Keratinocyte (primary cell): ENCODE measurements at regions not wholly inside any gene's neighbourhood (a gene's known extent, or its start where the extent isn't known, plus 50 kb on each side); places are given as distances from the start of the nearest gene placed in this dataset.

ENCODE experiments used
- DNase-seq: peaks from one replicate; pipeline ENCODE4 v3.0.0-alpha.2; 2011; ENCODE audit warnings: low read depth, missing footprints, low spot score
- FAIRE-seq: peaks from 2 replicates; lab custom pipeline; 2011; peaks lifted over from hg19 to GRCh38; lab: Jason Lieb, UNC
- H2AFZ ChIP-seq: 2 replicates; pipeline ENCODE4 v1.6.0; 2012; ENCODE audit warnings: low read length, control low read depth, inconsistent platforms; ENCODE audit not compliant: control insufficient read depth
- H3K27ac ChIP-seq: 2 replicates; pipeline ENCODE4 v1.5.1; 2011; ENCODE audit warnings: low read length; ENCODE audit not compliant: control insufficient read depth, insufficient read depth
- H3K27me3 ChIP-seq: 3 replicates; pipeline ENCODE4 v1.6.0; 2011; ENCODE audit warnings: low read length; ENCODE audit not compliant: control insufficient read depth, insufficient read depth; ENCODE audit errors: extremely low read depth
- H3K36me3 ChIP-seq, 2 experiments: 2 replicates in 1 of 2; 3 replicates in 1 of 2; pipeline ENCODE4 v1.5.1; 2011; ENCODE audit warnings: low read length in 2 of 2, mild to moderate bottlenecking in 1 of 2; ENCODE audit not compliant: control insufficient read depth in 2 of 2, insufficient read depth in 2 of 2; ENCODE audit errors: extremely low read depth in 1 of 2
- H3K4me1 ChIP-seq: 3 replicates; pipeline ENCODE4 v1.5.1; 2011; ENCODE audit warnings: low read length; ENCODE audit not compliant: control insufficient read depth, insufficient read depth; ENCODE audit errors: extremely low read depth
- H3K4me2 ChIP-seq: 3 replicates; pipeline ENCODE4 v1.6.0; 2011; ENCODE audit warnings: low read depth, low read length; ENCODE audit not compliant: control insufficient read depth, insufficient read depth; ENCODE audit errors: extremely low read depth
- H3K4me3 ChIP-seq, 3 experiments: fragments of 200-600 bp in 1 of 3; sonication (generic) in 1 of 3; 2 replicates in 2 of 3; 3 replicates in 1 of 3; pipeline ENCODE4 v1.5.1; 2011 to 2016; ENCODE audit warnings: low read length in 3 of 3, mild to moderate bottlenecking in 3 of 3, control low read depth in 2 of 3, inconsistent platforms in 1 of 3, low read depth in 1 of 3, mixed read lengths in 1 of 3, mixed run types in 1 of 3, moderate library complexity in 1 of 3; ENCODE audit not compliant: control insufficient read depth in 2 of 3, insufficient read depth in 2 of 3; ENCODE audit errors: extremely low read depth in 1 of 3
- H3K79me2 ChIP-seq: 2 replicates; pipeline ENCODE4 v1.6.0; 2012; ENCODE audit warnings: low read length; ENCODE audit not compliant: control insufficient read depth, insufficient read depth
- H3K9ac ChIP-seq: 3 replicates; pipeline ENCODE4 v1.6.0; 2011; ENCODE audit warnings: low read length; ENCODE audit not compliant: control insufficient read depth, insufficient read depth; ENCODE audit errors: extremely low read depth
- H3K9me1 ChIP-seq: 3 replicates; pipeline ENCODE4 v1.6.0; 2011; ENCODE audit warnings: low read length; ENCODE audit not compliant: control insufficient read depth, insufficient read depth; ENCODE audit errors: extremely low read depth
- H3K9me3 ChIP-seq: 2 replicates; pipeline ENCODE4 v1.5.1; 2012; ENCODE audit warnings: low read depth, low read length; ENCODE audit not compliant: control insufficient read depth
- H4K20me1 ChIP-seq: 3 replicates; pipeline ENCODE4 v1.6.0; 2011; ENCODE audit warnings: low read length; ENCODE audit not compliant: control insufficient read depth, insufficient read depth; ENCODE audit errors: extremely low read depth
- EZH2 ChIP-seq: IDR thresholded peaks from one replicate; pipeline ENCODE4 v1.6.1; 2012; ENCODE audit warnings: inconsistent platforms, mild to moderate bottlenecking, low read length, moderate library complexity
- dilution Hi-C: fragments of 300-500 bp; cut with MboI; formaldehyde crosslinking; loops from one replicate; pipeline ENCODE4 v1.7.0; 2020; ENCODE audit warnings: low sequenced_read_pairs; ENCODE audit not compliant: extremely low pct_ligation_motif_present
- TF ChIP-seq, protein P1 (sequence below), 3 experiments: IDR thresholded peaks in 1 of 3; conservative IDR thresholded peaks in 1 of 3; optimal IDR thresholded peaks in 1 of 3; 2 replicates in 2 of 3; 3 replicates in 1 of 3; pipeline versions ENCODE3 to v1.5.1; 2011; ENCODE audit warnings: low read length in 3 of 3, mild to moderate bottlenecking in 3 of 3, moderate library complexity in 2 of 3, control low read depth in 1 of 3, inconsistent platforms in 1 of 3; ENCODE audit not compliant: insufficient read depth in 2 of 3; ENCODE audit errors: extremely low read depth in 1 of 3

DNA sequence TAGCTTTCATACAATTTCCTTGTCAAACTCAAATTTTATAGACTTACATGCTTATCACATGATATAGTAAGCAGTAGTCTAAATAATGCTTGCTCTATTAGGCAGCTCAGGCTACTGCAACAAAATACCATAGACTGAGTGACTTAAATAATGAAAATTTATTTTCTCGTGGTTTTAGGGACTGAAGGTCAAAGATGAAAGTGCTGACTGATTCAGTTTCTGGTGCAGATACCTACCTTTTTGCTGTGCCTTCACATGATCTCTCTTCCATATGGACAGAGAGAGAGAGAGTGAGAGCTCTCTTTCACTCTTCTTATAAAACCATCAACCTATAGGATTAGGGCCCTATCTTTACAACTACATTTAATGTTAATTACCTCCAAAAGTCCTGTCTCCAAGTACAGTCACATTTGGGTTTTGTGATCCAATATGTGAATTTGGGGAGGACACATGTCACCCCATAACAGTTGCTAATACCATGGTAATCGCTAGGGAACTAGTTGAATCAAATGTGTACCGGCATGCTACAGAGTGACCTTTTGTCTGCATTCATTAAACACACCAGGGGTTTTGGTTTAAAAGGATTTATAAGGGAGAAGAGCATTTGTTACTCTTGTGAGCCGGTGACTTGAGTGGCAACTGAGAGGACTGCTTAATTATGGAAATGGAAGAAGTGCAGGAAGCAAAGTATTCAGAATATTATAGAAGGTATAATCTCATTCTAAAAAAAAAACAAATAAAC is 723.4 kb upstream of the LRRTM4 start:
- H3K79me2 ChIP-seq = no peaks in the 10 kb centered on the region
- H3K4me1 ChIP-seq = no peaks in the 10 kb centered on the region
- H3K27ac ChIP-seq = no peak overlapping the region
- H3K9me3 ChIP-seq = no peaks in the 10 kb centered on the region
- dilution Hi-C loops = no loop called here
- H2AFZ ChIP-seq = no peak overlapping the region
- H4K20me1 ChIP-seq = no peaks in the 10 kb centered on the region
- DNase-seq = no peak
- TF ChIP-seq EZH2 = no peak
- TF ChIP-seq, protein P1, sequence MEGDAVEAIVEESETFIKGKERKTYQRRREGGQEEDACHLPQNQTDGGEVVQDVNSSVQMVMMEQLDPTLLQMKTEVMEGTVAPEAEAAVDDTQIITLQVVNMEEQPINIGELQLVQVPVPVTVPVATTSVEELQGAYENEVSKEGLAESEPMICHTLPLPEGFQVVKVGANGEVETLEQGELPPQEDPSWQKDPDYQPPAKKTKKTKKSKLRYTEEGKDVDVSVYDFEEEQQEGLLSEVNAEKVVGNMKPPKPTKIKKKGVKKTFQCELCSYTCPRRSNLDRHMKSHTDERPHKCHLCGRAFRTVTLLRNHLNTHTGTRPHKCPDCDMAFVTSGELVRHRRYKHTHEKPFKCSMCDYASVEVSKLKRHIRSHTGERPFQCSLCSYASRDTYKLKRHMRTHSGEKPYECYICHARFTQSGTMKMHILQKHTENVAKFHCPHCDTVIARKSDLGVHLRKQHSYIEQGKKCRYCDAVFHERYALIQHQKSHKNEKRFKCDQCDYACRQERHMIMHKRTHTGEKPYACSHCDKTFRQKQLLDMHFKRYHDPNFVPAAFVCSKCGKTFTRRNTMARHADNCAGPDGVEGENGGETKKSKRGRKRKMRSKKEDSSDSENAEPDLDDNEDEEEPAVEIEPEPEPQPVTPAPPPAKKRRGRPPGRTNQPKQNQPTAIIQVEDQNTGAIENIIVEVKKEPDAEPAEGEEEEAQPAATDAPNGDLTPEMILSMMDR (optimal IDR thresholded peaks at IDR 0.05 in 1 of 3, IDR thresholded peaks at IDR 0.05 in 1 of 3, conservative IDR thresholded peaks at IDR 0.05 in 1 of 3; ENCODE audit: extremely low read depth in 1 of 3, insufficient read depth in 2 of 3, low read length in 3 of 3) = no peak
- H3K4me3 ChIP-seq = no peak overlapping the region
- H3K9ac ChIP-seq = no peak overlapping the region
- H3K9me1 ChIP-seq = no peaks in the 10 kb centered on the region
- no peak overlapping the region for H3K4me2 ChIP-seq
- no peaks in the 10 kb centered on the region for H3K36me3 ChIP-seq
- no peaks in the 10 kb centered on the region for H3K27me3 ChIP-seq
- FAIRE-seq = no peak

DNA sequence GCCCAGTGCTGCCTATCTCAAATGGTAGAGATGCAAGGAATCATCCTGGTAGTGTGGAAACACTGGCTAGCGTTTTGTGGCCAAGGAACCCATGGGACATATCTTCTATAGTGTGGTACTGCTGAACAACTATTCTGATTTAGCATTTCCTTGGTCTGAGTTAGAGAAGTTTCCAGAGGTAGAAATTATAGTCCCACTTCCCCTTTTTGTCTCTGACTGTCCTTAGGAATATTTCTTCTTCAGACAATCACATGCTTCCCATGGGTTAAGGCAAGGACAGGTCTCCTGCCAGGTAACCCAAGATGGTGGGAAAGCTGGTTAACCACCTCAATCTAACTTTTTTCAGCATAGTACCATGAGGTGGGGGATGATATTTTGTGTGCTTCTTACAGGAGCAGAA is 729.5 kb upstream of the LRRTM4 start:
- Histone ChIP-seq H3K9me1 (no peaks in the 10 kb centered on the region), H3K4me3 (no peak overlapping the region), H3K9ac (no peak overlapping the region), H3K9me3 (no peaks in the 10 kb centered on the region), H3K36me3 (no peaks in the 10 kb centered on the region), H3K4me1 (no peaks in the 10 kb centered on the region), H3K27ac (no peak overlapping the region), H2AFZ (no peak overlapping the region), H4K20me1 (no peaks in the 10 kb centered on the region), H3K4me2 (no peak overlapping the region), H3K79me2 (no peaks in the 10 kb centered on the region), H3K27me3 (no peaks in the 10 kb centered on the region)
- FAIRE-seq (no peak), DNase-seq (no peak)
- dilution Hi-C loops = no loop called here
- TF ChIP-seq, protein P1 (optimal IDR thresholded peaks at IDR 0.05 in 1 of 3, IDR thresholded peaks at IDR 0.05 in 1 of 3, conservative IDR thresholded peaks at IDR 0.05 in 1 of 3; ENCODE audit: extremely low read depth in 1 of 3, insufficient read depth in 2 of 3, low read length in 3 of 3) = no peak
- no peak for TF ChIP-seq EZH2
